OCI-LY3 (cell line): ENCODE measurements at regions not wholly inside any gene's neighbourhood (a gene's known extent, or its start where the extent isn't known, plus 50 kb on each side); places are given as distances from the start of the nearest gene placed in this dataset.

ENCODE experiments used
- H2AFZ ChIP-seq: fragments of 200-600, 300-600 bp; shearing (Covaris generic); 2 replicates; pipeline ENCODE4 v1.6.0; 2014; ENCODE audit warnings: antibody characterized with exemption, low read depth, low read length
- H3K27ac ChIP-seq: fragments of 200-600, 300-600 bp; sonication (generic); 2 replicates; pipeline ENCODE4 v1.5.1; 2014; ENCODE audit warnings: mild to moderate bottlenecking, low read length, moderate library complexity, mixed read lengths
- H3K27me3 ChIP-seq: fragments of 200-600, 300-600 bp; sonication (generic); 2 replicates; pipeline ENCODE4 v1.6.1; 2014; ENCODE audit warnings: low read depth, low read length, mixed read lengths
- H3K36me3 ChIP-seq: fragments of 200-600, 300-600 bp; sonication (generic); replicated peaks from 2 replicates; pipeline ENCODE3; 2014; ENCODE audit warnings: low read depth, low read length, mixed read lengths
- H3K4me1 ChIP-seq: fragments of 300-600, 200-600 bp; sonication (generic); 2 replicates; pipeline ENCODE4 v1.6.1; 2014; ENCODE audit warnings: low read length, mixed read lengths
- H3K4me2 ChIP-seq: fragments of 200-600, 300-600 bp; sonication (generic); 2 replicates; pipeline ENCODE4 v1.6.1; 2014; ENCODE audit warnings: low read length, mixed read lengths
- H3K4me3 ChIP-seq: fragments of 300-600, 200-600 bp; sonication (generic); 2 replicates; pipeline ENCODE4 v1.5.1; 2014; ENCODE audit warnings: antibody characterized with exemption, mild to moderate bottlenecking, low read length, moderate library complexity
- H3K79me2 ChIP-seq: fragments of 300-600, 200-600 bp; shearing (Covaris generic); 2 replicates; pipeline ENCODE4 v1.6.1; 2014; ENCODE audit warnings: mild to moderate bottlenecking, low read length, mixed read lengths
- H3K9ac ChIP-seq: fragments of 300-600, 200-600 bp; shearing (Covaris generic); 2 replicates; pipeline ENCODE4 v1.6.0; 2014; ENCODE audit warnings: mild to moderate bottlenecking, low read length, moderate library complexity
- H3K9me3 ChIP-seq: fragments of 200-600, 300-600 bp; shearing (Covaris generic); 2 replicates; pipeline ENCODE4 v1.6.1; 2014; ENCODE audit warnings: low read length, mixed read lengths; ENCODE audit not compliant: insufficient read depth
- H4K20me1 ChIP-seq: fragments of 200-600, 300-600 bp; sonication (generic); 2 replicates; pipeline ENCODE4 v1.6.1; 2016; ENCODE audit warnings: low read length, mixed read lengths; ENCODE audit not compliant: insufficient read depth
- EZH2phosphoT487 ChIP-seq: fragments of 200-600 bp; shearing (Covaris generic); IDR thresholded peaks from 2 replicates; pipeline ENCODE4 v1.6.1; 2018; ENCODE audit warnings: antibody characterized with exemption, mixed run types, low read depth
- TF ChIP-seq, protein P1 (sequence below): fragments of 200-600, 300-600 bp; sonication (generic); IDR thresholded peaks from 2 replicates; pipeline ENCODE4 v1.5.1; 2014; ENCODE audit warnings: antibody characterized with exemption, low read length, low read depth

DNA sequence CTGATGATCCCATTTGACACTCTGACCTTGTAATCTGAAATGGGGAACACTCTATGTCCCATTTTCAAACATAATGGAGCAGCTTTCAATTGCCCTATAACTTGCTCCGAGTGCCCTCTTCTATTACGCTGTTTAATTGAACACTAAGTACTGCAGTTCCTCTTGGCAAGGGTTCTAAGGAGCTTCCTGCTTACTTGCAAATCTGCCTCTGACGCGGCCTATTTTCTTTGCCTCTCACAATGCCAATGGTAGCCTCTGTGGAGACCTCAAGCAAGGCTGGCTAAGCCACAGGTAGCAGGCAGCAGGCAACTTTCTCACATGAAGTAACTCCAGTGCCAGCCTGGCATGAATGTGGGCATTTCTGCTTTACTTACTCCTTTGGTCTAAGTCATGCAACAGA lies 443.4 kb upstream of the TRPC7 start:
- Histone ChIP-seq H3K27me3 (no peaks in the 10 kb centered on the region), H3K9ac (no peak overlapping the region), H3K4me3 (no peak overlapping the region), H3K36me3 (no peaks in the 10 kb centered on the region), H3K79me2 (no peaks in the 10 kb centered on the region), H4K20me1 (no peaks in the 10 kb centered on the region), H2AFZ (no peak overlapping the region), H3K9me3 (no peaks in the 10 kb centered on the region), H3K27ac (no peak overlapping the region), H3K4me1 (peaks cover 3% of the 10 kb centered on the region; the same call in 1 of the 2 replicates), H3K4me2 (no peak overlapping the region)
- TF ChIP-seq, protein P1, sequence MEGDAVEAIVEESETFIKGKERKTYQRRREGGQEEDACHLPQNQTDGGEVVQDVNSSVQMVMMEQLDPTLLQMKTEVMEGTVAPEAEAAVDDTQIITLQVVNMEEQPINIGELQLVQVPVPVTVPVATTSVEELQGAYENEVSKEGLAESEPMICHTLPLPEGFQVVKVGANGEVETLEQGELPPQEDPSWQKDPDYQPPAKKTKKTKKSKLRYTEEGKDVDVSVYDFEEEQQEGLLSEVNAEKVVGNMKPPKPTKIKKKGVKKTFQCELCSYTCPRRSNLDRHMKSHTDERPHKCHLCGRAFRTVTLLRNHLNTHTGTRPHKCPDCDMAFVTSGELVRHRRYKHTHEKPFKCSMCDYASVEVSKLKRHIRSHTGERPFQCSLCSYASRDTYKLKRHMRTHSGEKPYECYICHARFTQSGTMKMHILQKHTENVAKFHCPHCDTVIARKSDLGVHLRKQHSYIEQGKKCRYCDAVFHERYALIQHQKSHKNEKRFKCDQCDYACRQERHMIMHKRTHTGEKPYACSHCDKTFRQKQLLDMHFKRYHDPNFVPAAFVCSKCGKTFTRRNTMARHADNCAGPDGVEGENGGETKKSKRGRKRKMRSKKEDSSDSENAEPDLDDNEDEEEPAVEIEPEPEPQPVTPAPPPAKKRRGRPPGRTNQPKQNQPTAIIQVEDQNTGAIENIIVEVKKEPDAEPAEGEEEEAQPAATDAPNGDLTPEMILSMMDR, result no peak
- TF ChIP-seq EZH2phosphoT487, result no peak

DNA sequence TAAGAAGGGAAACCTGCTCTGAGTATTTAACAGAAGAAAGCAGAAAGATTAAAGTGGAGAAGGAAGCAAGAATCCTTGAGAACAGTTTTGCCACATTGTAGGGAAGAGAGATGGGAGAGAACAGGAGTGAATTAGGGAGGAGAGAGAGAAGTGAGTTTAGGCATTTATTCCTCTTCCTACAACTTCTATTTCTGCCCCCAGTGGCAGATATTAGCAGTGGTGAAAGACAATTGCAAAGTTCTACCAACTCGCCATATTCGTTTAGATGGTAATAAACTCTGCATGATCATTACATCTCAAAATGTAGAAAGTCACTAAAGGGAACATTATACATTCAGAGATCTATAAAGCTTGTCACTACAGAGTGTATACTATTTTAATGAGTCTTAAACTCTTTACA lies 440.1 kb upstream of the TRPC7 start:
- no peaks in the 10 kb centered on the region for H4K20me1 ChIP-seq
- H3K9ac ChIP-seq, result no peak overlapping the region
- H3K4me3 ChIP-seq, result no peak overlapping the region
- H3K36me3 ChIP-seq, result no peaks in the 10 kb centered on the region
- no peaks in the 10 kb centered on the region for H3K9me3 ChIP-seq
- no peaks in the 10 kb centered on the region for H3K79me2 ChIP-seq
- H3K27ac ChIP-seq, result no peak overlapping the region
- no peak for TF ChIP-seq EZH2phosphoT487
- TF ChIP-seq, protein P1, result no peak
- peaks cover 3% of the 10 kb centered on the region; the same call in 1 of the 2 replicates for H3K4me1 ChIP-seq
- no peaks in the 10 kb centered on the region for H3K27me3 ChIP-seq
- H3K4me2 ChIP-seq, result no peak overlapping the region
- no peak overlapping the region for H2AFZ ChIP-seq

DNA sequence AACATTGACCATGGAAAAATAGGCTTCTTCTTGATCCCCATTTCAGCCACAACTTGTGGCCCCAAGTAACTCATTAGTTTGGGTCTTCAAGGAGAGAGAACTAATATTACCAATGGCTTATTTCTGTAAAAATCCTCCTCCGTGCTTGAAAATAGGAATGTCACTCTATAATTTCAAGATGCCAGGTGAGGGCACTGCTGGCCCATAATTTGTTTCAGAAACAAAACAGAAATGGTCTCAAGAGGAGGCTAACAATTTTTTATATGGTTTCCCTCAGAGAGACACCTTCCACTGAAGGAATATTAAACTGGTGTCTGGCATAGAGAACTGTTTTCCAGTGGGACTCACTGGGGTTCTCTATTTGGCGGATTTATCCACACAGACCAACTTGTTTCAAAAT lies 437.0 kb upstream of the TRPC7 start:
- TF ChIP-seq, protein P1, result no peak; the same call in 1 of the 2 replicates
- TF ChIP-seq EZH2phosphoT487, result no peak
- Histone ChIP-seq H3K4me1 (no peaks in the 10 kb centered on the region), H3K79me2 (no peaks in the 10 kb centered on the region), H3K27ac (no peak overlapping the region), H3K4me2 (no peak overlapping the region), H3K9ac (no peak overlapping the region), H3K27me3 (no peaks in the 10 kb centered on the region), H3K4me3 (no peak overlapping the region), H2AFZ (no peak overlapping the region), H3K36me3 (no peaks in the 10 kb centered on the region), H4K20me1 (no peaks in the 10 kb centered on the region), H3K9me3 (no peaks in the 10 kb centered on the region)

DNA sequence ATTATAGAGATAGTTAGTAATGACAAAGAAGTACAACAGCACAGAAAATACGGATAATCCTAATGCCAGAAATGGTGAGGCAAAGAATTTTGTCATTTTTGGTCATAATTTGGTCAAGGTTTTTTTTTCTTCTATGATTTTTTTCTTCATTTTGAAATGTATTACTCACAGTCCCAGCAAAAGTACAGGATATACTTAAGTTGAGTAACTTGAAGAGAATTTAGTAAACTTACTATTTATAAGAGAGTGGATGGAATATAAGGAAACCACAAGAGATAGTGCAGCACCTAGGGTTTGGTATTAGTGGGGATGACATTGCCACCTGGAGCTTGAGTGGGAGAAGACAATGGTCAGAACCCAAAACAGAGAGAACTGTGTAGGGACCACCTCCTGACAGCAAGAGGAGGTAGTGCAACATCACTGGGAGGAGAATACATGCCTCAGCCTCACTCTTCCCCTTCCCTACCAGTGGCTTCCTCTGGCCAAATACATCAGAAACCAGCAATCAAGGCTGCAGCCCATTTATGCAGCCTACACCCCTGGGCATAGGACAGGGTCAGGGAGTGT lies 434.5 kb upstream of the TRPC7 start:
- no peaks in the 10 kb centered on the region for H3K4me1 ChIP-seq
- no peak for TF ChIP-seq EZH2phosphoT487
- TF ChIP-seq, protein P1, result no peak
- H3K9ac ChIP-seq, result no peak overlapping the region
- no peak overlapping the region for H3K4me2 ChIP-seq
- H3K27ac ChIP-seq, result no peak overlapping the region
- H3K27me3 ChIP-seq, result no peaks in the 10 kb centered on the region
- H3K79me2 ChIP-seq, result no peaks in the 10 kb centered on the region
- no peaks in the 10 kb centered on the region for H4K20me1 ChIP-seq
- H3K9me3 ChIP-seq, result no peaks in the 10 kb centered on the region
- no peak overlapping the region for H3K4me3 ChIP-seq
- H2AFZ ChIP-seq, result no peak overlapping the region
- H3K36me3 ChIP-seq, result no peaks in the 10 kb centered on the region
